CD8-positive, alpha-beta memory T cell (primary cell): ENCODE measurements at regions not wholly inside any gene's neighbourhood (a gene's known extent, or its start where the extent isn't known, plus 50 kb on each side); places are given as distances from the start of the nearest gene placed in this dataset.

Experiments
- CTCF ChIA-PET: fragments of 350-600 bp; sonication (Branson Sonifier 250); formaldehyde crosslinking; loops from one replicate; lab custom pipeline; 2021; ENCODE audit warnings: antibody characterized with exemption; lab: Charles Lee
- POLR2A ChIA-PET: fragments of 350-600 bp; sonication (Branson Sonifier 250); formaldehyde crosslinking; loops from one replicate; lab custom pipeline; 2021; ENCODE audit warnings: antibody characterized with exemption; lab: Charles Lee
- DNase-seq, 5 donors: peaks; one replicate each; pipeline versions ENCODE4 v3.0.0 to v3.0.0-alpha.2; 2020 to 2022; ENCODE audit warnings: mixed read lengths in 1 of 5
- H3K27ac ChIP-seq: one replicate; pipeline ENCODE4 v1.7.0; 2013; ENCODE audit warnings: low read depth, mild to moderate bottlenecking, low read length, moderate library complexity
- H3K27me3 ChIP-seq: 2 replicates; pipeline ENCODE4 v1.7.0; 2013; ENCODE audit warnings: low read length, mild to moderate bottlenecking; ENCODE audit not compliant: insufficient read depth, poor library complexity, severe bottlenecking
- H3K36me3 ChIP-seq: 2 replicates; pipeline ENCODE4 v1.7.0; 2013; ENCODE audit warnings: mild to moderate bottlenecking, low read length, moderate library complexity; ENCODE audit not compliant: insufficient read depth
- H3K4me1 ChIP-seq: 2 replicates; pipeline ENCODE4 v1.7.0; 2013; ENCODE audit warnings: mild to moderate bottlenecking, low read length, moderate library complexity; ENCODE audit not compliant: insufficient read depth
- H3K4me3 ChIP-seq: 2 replicates; pipeline ENCODE4 v1.7.0; 2013; ENCODE audit warnings: mild to moderate bottlenecking, low read length
- H3K9me3 ChIP-seq: 2 replicates; pipeline ENCODE4 v1.7.0; 2013; ENCODE audit warnings: mild to moderate bottlenecking, low read length
- H3K27ac Mint-ChIP-seq, 8 donors: one replicate each; pipeline ENCODE4 v1.8.0; 2020 to 2021; ENCODE audit warnings: mixed read lengths in 8 of 8, mild to moderate bottlenecking in 6 of 8, inconsistent platforms in 3 of 8, moderate library complexity in 3 of 8
- H3K27me3 Mint-ChIP-seq, 2 donors: one replicate each; pipeline ENCODE4 v1.8.0; 2020 to 2021; ENCODE audit warnings: mixed read lengths in 2 of 2, mild to moderate bottlenecking in 1 of 2, moderate library complexity in 1 of 2
- H3K36me3 Mint-ChIP-seq, 3 donors: one replicate each; pipeline ENCODE4 v1.8.0; 2020 to 2021; ENCODE audit warnings: mixed read lengths in 3 of 3, inconsistent platforms in 1 of 3, mild to moderate bottlenecking in 1 of 3
- H3K4me1 Mint-ChIP-seq, 3 donors: one replicate each; pipeline ENCODE4 v1.8.0; 2020 to 2021; ENCODE audit warnings: mixed read lengths in 3 of 3, inconsistent platforms in 1 of 3, mild to moderate bottlenecking in 1 of 3
- H3K4me3 Mint-ChIP-seq, 7 donors: one replicate each; pipeline ENCODE4 v1.8.0; 2020 to 2021; ENCODE audit warnings: mixed read lengths in 7 of 7, mild to moderate bottlenecking in 6 of 7, moderate library complexity in 4 of 7, inconsistent platforms in 2 of 7
- H3K9me3 Mint-ChIP-seq, 5 donors: one replicate each; pipeline ENCODE4 v1.8.0; 2020 to 2022; ENCODE audit warnings: mixed read lengths in 5 of 5, mild to moderate bottlenecking in 3 of 5, moderate library complexity in 2 of 5, inconsistent platforms in 1 of 5

GRCh38 chr6:14699803-14700601, 545.9 kb upstream of the JARID2 start:
- CTCF ChIA-PET: no interaction called here
- Mint-ChIP-seq H3K36me3 (peaks cover 0 to 3% (median 0%) of the 10 kb centered on the region in 3 donors), H3K4me3 (no peak overlapping the region), H3K4me1 (peaks cover 0 to 4% (median 0%) of the 10 kb centered on the region in 3 donors), H3K9me3 (peaks cover 0 to 2% (median 0%) of the 10 kb centered on the region in 5 donors), H3K27ac (no peak overlapping the region), H3K27me3 (peaks cover 0 to 3% of the 10 kb centered on the region in 2 donors)
- H3K27ac ChIP-seq: no peak overlapping the region
- H3K4me1 ChIP-seq: no peaks in the 10 kb centered on the region
- no peaks in the 10 kb centered on the region for H3K27me3 ChIP-seq
- no peaks in the 10 kb centered on the region for H3K9me3 ChIP-seq
- POLR2A ChIA-PET: no interaction called here
- no peaks in the 10 kb centered on the region for H3K36me3 ChIP-seq
- no peak for DNase-seq
- no peak overlapping the region for H3K4me3 ChIP-seq

GRCh38 chr6:14701946-14702345, 543.9 kb upstream of the JARID2 start:
- H3K9me3 Mint-ChIP-seq: peaks cover 0 to 2% (median 0%) of the 10 kb centered on the region in 5 donors
- H3K9me3 ChIP-seq: no peaks in the 10 kb centered on the region
- no peaks in the 10 kb centered on the region for H3K27me3 ChIP-seq
- no peak overlapping the region for H3K27ac Mint-ChIP-seq
- H3K4me3 ChIP-seq: no peak overlapping the region
- ChIA-PET CTCF (no interaction called here), POLR2A (no interaction called here)
- no peaks in the 10 kb centered on the region for H3K36me3 ChIP-seq
- peaks cover 0 to 14% (median 2%) of the 10 kb centered on the region in 3 donors for H3K4me1 Mint-ChIP-seq
- H3K4me1 ChIP-seq: no peaks in the 10 kb centered on the region
- no peak for DNase-seq
- peaks cover 0 to 3% (median 0%) of the 10 kb centered on the region in 3 donors for H3K36me3 Mint-ChIP-seq
- H3K27ac ChIP-seq: no peak overlapping the region
- H3K4me3 Mint-ChIP-seq: no peak overlapping the region
- H3K27me3 Mint-ChIP-seq: peaks cover 2 to 15% of the 10 kb centered on the region in 2 donors

GRCh38 chr6:14702678-14703077, 543.2 kb upstream of the JARID2 start:
- H3K27ac ChIP-seq: no peak overlapping the region
- no peak overlapping the region for H3K4me3 ChIP-seq
- DNase-seq: no peak
- no peaks in the 10 kb centered on the region for H3K9me3 ChIP-seq
- H3K4me1 Mint-ChIP-seq: peaks cover 0 to 14% (median 2%) of the 10 kb centered on the region in 3 donors
- H3K4me1 ChIP-seq: no peaks in the 10 kb centered on the region
- H3K27me3 ChIP-seq: no peaks in the 10 kb centered on the region
- peaks cover 2 to 15% of the 10 kb centered on the region in 2 donors for H3K27me3 Mint-ChIP-seq
- no peaks in the 10 kb centered on the region for H3K36me3 ChIP-seq
- peaks cover 0 to 3% (median 0%) of the 10 kb centered on the region in 3 donors for H3K36me3 Mint-ChIP-seq
- no peak overlapping the region for H3K27ac Mint-ChIP-seq
- ChIA-PET POLR2A (no interaction called here), CTCF (no interaction called here)
- H3K4me3 Mint-ChIP-seq: no peak overlapping the region
- peaks cover 0 to 2% (median 0%) of the 10 kb centered on the region in 5 donors for H3K9me3 Mint-ChIP-seq

GRCh38 chr6:14703586-14703985, 542.3 kb upstream of the JARID2 start:
- peaks cover 0 to 3% (median 0%) of the 10 kb centered on the region in 3 donors for H3K36me3 Mint-ChIP-seq
- H3K4me1 ChIP-seq: no peaks in the 10 kb centered on the region
- no peak overlapping the region for H3K27ac ChIP-seq
- no peaks in the 10 kb centered on the region for H3K36me3 ChIP-seq
- H3K27me3 ChIP-seq: no peaks in the 10 kb centered on the region
- no peak overlapping the region for H3K4me3 Mint-ChIP-seq
- CTCF ChIA-PET: interaction anchor here (1.2 kb wide), 1 partner anchor 491 kb away, joined by 4 read pairs; no protein-coding TSS in a partner anchor
- peaks cover 2 to 15% of the 10 kb centered on the region in 2 donors for H3K27me3 Mint-ChIP-seq
- no peak for DNase-seq
- no peak overlapping the region for H3K4me3 ChIP-seq
- H3K27ac Mint-ChIP-seq: no peak overlapping the region
- peaks cover 0 to 14% (median 2%) of the 10 kb centered on the region in 3 donors for H3K4me1 Mint-ChIP-seq
- peaks cover 0 to 2% (median 0%) of the 10 kb centered on the region in 5 donors for H3K9me3 Mint-ChIP-seq
- H3K9me3 ChIP-seq: no peaks in the 10 kb centered on the region
- POLR2A ChIA-PET: no interaction called here

GRCh38 chr6:14704383-14705271, 541.2 kb upstream of the JARID2 start:
- no peak overlapping the region for H3K27ac ChIP-seq
- Mint-ChIP-seq H3K27me3 (peaks cover 4 to 15% of the 10 kb centered on the region in 2 donors), H3K4me1 (peaks cover 0 to 14% (median 2%) of the 10 kb centered on the region in 3 donors), H3K4me3 (no peak overlapping the region), H3K27ac (peak overlapping the region in 1 of 8 donors; percentile 2), H3K36me3 (peaks cover 0 to 3% (median 0%) of the 10 kb centered on the region in 3 donors), H3K9me3 (peaks cover 0 to 2% (median 0%) of the 10 kb centered on the region in 5 donors)
- H3K27me3 ChIP-seq: no peaks in the 10 kb centered on the region
- no peak for DNase-seq
- no peak overlapping the region for H3K4me3 ChIP-seq
- H3K9me3 ChIP-seq: no peaks in the 10 kb centered on the region
- CTCF ChIA-PET: interaction anchor here (1.2 kb wide), 1 partner anchor 490 kb away, joined by 4 read pairs; no protein-coding TSS in a partner anchor
- POLR2A ChIA-PET: no interaction called here
- H3K36me3 ChIP-seq: no peaks in the 10 kb centered on the region
- H3K4me1 ChIP-seq: no peaks in the 10 kb centered on the region

- POLR2A ChIA-PET: no interaction called here
- Histone ChIP-seq H3K4me3 (no peak overlapping the region), H3K27ac (no peak overlapping the region), H3K27me3 (no peaks in the 10 kb centered on the region), H3K36me3 (no peaks in the 10 kb centered on the region), H3K4me1 (no peaks in the 10 kb centered on the region), H3K9me3 (no peaks in the 10 kb centered on the region)
- peaks cover 0 to 15% (median 3%) of the 10 kb centered on the region in 3 donors for H3K4me1 Mint-ChIP-seq
- peaks cover 4 to 15% of the 10 kb centered on the region in 2 donors for H3K27me3 Mint-ChIP-seq
- no peak for DNase-seq
- no peaks in the 10 kb centered on the region for H3K9me3 Mint-ChIP-seq
- H3K27ac Mint-ChIP-seq: no peak overlapping the region
- H3K4me3 Mint-ChIP-seq: no peak overlapping the region
- CTCF ChIA-PET: no interaction called here
- H3K36me3 Mint-ChIP-seq: no peaks in the 10 kb centered on the region
Observed at GRCh38 chr6:14705841-14706377, 540.0 kb upstream of the JARID2 start.

- no peaks in the 10 kb centered on the region for H3K27me3 ChIP-seq
- POLR2A ChIA-PET: no interaction called here
- Mint-ChIP-seq H3K4me3 (no peak overlapping the region), H3K36me3 (no peaks in the 10 kb centered on the region), H3K4me1 (peaks cover 0 to 20% (median 6%) of the 10 kb centered on the region in 3 donors), H3K27ac (no peak overlapping the region), H3K9me3 (no peaks in the 10 kb centered on the region), H3K27me3 (peaks cover 4 to 15% of the 10 kb centered on the region in 2 donors)
- no peak for DNase-seq
- H3K9me3 ChIP-seq: no peaks in the 10 kb centered on the region
- no peaks in the 10 kb centered on the region for H3K36me3 ChIP-seq
- no peaks in the 10 kb centered on the region for H3K4me1 ChIP-seq
- H3K27ac ChIP-seq: peak overlapping the region; percentile 12
- H3K4me3 ChIP-seq: no peak overlapping the region
- CTCF ChIA-PET: no interaction called here
Observed at GRCh38 chr6:14706378-14706929, 539.4 kb upstream of the JARID2 start.
